GM21786 (cell line): ENCODE measurements at regions not wholly inside any gene's neighbourhood (a gene's known extent, or its start where the extent isn't known, plus 50 kb on each side); places are given as distances from the start of the nearest gene placed in this dataset.
A peak's percentile ranks its signal among the peaks of the same experiment; 100 is the strongest.

ENCODE experiments used
- ATAC-seq: cut with Tn5 transposase; IDR thresholded peaks from one replicate; pipeline ENCODE4 v1.9.1; 2021; ENCODE audit not compliant: unreplicated experiment

DNA sequence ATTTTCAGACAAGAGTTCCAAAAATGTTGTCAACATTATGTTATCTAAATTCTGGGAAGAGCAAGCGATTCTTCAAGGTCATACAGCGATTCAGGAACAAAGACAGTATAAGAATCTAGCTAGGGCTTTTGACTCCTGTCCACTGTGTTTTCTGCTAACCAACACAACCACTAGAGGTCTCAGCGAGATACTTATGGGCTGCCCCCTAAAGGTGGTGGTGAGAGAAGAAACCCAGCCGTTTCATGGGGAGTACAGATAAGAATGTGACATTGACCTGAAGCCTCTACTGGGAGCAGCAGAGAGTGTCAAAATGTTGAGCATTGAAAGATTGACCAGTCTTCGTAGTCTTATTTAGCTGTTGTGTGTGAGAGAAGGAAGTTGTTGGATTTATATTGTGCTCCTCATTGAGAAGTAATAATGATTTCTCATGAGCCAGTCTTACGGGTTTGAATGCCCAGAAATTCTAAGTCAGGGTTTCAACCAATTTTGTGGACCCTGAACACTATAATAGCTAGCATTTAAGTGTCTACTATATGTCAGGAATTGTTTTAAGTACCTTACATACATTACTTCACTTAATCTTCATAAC, 168.3 kb downstream of the SPRY1 start:
- peak; percentile 100 for ATAC-seq

DNA sequence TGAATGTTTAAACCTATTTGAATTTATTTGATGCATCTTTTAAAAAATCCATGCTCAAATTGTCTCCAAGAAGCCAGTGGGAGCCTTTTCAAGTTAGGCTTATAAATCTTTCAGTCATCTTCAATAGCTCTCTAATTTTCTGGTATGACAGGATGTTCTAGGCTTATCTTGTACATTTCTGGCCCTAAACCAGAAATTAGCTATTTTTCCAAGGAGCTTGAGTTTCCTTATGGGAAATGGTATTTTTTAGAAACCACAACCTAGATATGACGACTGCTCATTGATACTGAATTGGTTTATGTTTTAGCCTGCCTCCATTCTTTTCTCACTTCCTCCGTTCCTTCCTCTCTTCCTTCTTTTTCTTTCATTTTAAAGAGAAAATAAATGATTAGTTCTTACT, 172.3 kb downstream of the SPRY1 start:
- no peak for ATAC-seq

DNA sequence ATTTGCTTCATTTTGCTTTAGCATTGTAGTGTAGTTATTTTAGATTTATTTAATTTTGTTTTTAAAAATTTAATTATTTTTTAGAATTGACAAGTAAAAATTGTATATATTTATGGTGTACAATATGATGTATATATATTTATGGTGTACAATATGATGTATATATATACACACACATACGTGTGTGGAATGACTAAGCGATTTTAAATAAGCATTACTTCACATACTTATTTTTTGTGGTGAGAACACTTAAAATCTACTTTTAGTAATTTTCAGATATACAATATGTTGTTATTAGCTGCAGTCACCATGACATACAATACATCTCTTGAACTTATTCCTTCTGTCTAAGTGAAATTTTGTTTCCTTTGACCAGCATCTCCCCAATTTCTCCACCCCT, 172.9 kb downstream of the SPRY1 start:
- no peak for ATAC-seq

DNA sequence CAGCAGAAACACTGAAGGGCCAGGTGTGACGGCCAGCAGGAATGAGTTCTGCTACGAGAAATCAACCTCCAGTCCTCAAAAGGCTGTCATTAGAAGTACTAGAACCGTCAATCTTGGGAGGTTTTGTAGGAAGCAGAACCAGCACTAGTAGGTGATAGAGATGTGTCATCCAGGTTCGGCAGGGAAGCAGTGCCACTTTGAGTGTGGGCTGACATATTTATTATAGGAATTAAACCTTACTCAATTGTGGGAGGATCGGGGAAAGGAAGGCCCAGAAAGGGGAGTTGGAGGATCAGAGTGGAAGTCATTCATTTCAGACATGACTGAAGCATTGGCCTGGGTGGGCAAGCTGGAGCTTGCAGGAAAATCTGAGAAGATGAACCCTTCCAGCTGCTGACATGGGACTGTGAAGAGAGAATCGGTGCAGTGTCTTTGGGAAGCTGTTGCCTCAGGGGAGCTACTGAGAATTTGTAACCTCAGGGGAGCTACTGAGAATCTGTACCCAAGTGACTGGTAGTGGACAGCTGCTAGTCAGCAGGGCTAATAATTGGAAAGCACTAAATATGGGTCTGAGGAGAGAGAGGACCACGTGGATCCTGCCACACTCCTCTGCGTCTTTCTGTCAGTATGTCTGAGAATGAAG, 177.4 kb downstream of the SPRY1 start:
- ATAC-seq = no peak

DNA sequence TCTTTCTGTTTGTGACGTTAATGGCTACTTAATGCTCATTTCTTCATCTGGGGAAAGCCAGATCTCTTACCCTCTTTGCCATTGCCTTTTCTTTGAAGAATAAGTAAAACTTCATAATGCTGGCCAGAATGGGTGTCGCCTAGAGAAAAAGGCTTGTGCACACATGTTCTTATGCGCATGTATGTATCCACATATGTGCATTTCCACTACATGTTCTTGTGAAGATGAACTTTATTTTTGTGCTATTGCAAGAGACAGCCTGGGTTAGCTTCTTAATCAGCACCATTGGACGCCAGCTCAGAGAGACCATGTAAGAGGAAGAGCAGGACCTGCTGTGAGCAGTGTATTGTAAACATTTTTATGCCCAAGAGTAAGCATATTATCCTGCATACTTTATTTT, 178.7 kb downstream of the SPRY1 start:
- no peak for ATAC-seq

DNA sequence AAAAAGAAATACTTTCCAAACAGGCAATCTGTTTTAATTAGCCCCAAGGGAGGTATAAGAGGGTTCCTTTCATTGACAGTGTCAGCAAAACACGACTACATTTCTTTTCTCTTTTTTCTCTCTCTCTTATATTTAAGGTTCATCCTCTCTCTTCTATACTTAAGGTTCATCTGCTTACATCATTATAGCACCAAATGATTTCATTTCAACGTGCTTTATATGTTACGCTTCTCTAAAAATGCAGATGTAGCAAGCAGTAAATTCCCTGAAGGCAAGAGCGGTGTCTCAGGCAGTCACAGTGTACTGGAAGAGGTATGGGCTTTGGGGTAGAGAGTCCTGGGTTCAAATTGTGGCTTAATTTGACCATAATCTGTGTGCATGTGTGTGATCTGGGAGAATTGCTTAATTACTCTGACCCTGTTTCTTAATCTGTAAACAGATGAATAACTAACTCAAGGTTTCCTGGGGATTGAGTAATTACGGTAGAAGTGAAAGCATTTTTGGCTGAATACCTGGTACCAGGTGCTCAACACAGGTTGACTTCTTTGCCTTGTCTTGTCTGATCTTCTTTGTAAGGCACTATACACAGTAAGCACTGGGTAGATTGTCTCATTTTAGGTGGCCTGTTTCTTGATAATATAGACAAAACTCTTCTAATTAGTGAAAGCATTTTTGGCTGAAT, 180.8 kb downstream of the SPRY1 start:
- ATAC-seq = no peak

DNA sequence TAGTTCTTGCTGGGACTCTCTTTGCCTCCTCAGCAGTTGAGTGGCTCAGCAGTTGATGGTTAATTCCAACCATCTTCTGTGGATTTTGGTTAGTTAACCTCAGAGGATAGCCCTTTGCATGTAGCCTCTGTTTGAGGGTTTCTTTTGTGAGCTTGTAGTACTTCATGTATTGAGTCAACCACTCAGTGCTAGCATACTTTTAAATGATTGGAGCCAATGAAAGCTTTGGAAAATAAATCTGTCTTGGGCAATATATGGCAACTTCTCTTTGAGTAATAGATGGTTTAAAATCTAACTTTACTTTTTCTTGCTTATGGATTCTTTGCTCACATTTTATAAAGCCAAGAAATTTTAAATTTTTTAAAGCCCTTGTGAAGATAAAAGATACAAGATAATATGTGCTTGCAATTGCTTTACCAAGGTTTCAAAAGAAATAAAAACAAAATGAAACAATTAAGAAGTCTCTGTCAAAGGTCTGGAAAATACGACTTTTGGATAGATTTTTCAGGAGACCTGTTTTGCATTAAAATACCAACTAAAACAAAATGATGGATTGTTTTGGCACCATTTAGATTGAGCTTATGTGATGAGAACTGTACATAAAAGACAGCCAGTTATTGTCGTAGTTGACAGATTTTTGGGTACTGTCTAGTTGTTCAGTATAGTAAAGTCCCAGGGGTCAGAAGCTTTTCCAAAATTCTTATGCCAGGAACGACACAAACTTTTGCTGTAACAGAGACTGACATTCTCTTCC, 181.9 kb downstream of the SPRY1 start:
- ATAC-seq = no peak

DNA sequence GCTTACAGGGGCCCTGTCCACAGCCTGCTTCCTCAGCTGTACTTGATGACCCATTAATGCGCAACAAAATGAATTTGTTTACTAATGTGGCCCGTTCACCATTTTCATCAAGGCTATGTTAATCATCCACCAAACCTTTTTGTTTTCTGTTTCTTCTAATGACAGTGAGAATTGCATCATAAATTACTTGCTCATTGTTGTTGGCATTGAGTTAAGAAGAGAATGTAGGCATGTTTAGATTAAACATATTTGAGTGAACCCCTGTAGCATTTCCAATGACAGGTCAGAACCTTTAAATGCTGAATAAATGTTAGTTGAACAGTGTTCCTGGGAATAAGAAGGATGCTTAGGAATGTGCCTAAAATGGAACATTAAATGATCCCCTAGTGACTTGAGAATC, 183.4 kb downstream of the SPRY1 start:
- ATAC-seq = no peak

DNA sequence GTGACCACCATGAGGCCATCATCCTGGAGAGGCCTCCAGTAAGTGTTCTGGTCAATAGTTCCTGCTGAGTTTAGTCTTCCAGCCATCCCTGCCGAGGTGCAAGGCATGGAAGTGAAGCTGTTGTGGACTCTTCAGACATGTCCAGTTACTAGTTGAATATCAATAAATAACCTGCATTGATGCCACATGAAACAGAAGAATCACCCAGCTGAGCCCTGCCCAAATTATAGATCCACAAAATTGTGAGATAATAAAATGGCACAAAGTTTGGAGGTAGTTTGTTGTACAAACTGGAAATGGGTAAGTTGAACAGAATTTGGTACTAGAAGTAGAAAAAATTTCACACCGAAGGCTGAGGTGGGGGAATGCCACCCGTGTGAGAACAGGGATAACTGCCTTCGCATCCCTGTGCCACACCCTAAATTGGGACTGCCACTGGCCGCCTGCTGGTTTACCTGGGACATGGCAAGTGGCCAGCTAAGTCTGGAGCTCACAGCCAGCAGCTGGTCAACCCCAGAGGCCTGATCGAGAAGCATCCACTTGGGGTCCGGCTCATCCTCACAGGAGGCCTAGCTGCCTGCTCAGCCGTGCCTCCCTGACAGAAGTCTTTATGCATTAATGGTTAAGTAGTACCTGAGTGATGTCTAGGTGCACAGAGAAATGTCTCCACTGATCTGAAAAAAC, 184.5 kb downstream of the SPRY1 start:
- ATAC-seq = no peak

DNA sequence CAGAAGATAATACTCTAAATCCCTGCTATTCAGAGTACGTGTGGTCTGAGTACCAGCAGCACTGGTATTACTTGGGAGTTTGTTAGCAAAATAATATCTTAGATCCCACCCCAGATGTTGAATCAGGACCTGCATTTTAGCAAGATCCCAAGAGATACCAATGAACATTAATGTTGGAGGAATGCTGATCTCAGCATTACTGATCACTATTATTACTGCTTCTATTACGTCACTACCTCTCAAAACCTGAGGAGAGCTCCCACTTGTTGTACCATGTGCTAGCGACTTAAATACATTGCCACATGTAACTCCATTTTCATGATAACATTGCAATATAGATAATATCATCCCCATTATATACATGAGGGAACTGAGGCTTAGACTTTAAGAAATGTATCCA, 185.2 kb downstream of the SPRY1 start:
- ATAC-seq = no peak

DNA sequence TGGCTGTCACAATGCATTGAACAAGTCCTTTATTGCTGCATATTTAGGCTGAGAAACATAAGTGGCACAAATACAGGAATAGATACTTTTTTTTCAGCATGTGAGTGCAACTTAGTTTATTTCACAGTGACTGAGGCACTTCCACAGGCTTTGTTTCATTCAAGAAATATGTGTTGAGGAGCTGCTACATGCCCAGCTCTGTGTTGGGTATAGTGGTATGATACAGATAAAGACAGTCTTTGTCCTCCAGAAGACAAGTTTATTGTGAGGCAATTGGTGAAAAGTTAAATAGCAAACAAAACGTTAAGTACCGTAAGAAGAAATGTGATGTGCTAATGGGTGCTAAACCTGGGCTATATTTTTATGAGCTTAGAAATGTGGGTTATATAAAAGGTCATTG, 186.4 kb downstream of the SPRY1 start:
- ATAC-seq = no peak

DNA sequence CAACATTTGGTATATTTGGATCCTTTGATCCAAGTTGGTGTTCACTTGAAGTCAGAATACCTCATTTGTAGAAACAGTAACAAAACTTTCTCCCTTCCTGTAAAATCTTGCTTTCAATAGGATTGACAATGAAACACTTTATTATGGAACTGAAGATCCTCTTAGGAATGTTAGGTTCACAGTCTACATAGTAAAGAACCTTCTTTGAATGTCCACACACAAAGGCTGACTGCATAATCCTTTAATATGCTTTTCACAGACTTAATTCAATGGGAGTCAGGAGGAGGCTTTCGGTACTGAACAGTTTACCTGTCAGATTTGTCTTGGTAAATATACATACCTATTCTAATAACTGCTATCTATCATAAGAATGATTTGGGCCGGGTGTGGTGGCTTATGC, 188.5 kb downstream of the SPRY1 start:
- no peak for ATAC-seq

DNA sequence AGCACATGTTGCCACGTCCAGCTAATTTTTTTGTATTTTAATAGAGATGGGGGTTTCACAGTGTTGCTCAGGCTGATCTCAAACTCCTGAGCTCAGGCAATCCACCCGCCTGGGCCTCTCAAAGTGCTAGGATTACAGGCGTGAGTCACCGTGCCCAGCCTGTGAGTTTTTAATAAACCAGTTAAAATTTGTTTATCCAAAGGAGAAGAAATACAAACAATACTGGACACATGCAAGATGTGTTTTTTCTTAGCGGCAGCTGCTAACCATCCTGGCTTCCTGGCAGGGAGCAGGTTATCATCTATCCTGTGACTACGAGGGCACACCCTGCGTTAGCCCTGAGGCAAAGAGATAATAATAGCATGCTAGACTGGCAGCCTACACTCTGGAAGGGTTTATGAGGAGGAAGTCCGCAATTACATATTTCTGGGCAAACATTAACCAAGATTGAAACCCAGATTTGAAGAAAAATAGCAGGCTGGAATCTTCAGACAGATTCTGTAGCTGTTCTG, 191.4 kb downstream of the SPRY1 start:
- peak; percentile 21 for ATAC-seq

DNA sequence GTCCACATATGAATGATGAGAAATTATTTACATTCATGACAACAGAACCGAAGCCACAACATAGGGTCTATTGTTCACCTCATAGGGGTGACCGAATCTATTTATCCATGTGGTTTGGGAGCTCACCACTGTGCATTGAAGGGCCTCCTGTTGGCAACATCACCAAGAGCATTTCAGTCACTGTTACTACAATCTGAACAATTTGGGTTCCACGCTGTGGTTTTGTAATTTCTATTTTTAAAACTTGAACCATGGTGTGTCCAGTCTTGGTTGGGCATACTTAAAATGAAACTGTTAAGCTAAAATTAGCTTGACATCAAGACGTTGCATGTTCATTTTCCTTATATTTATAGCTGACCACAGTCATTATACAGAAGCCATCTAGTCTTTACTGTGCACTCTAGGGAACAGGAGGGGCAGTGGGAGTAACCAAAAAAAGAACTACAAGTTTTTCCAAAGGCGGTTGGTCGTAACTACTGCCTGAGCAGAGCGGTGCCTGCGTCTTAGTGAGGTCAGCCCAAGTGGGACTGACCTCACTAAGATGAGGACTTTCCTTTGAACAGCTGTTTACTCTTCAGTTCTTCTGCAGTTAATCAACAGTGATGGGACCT, 192.1 kb downstream of the SPRY1 start:
- peak; percentile 79 for ATAC-seq

DNA sequence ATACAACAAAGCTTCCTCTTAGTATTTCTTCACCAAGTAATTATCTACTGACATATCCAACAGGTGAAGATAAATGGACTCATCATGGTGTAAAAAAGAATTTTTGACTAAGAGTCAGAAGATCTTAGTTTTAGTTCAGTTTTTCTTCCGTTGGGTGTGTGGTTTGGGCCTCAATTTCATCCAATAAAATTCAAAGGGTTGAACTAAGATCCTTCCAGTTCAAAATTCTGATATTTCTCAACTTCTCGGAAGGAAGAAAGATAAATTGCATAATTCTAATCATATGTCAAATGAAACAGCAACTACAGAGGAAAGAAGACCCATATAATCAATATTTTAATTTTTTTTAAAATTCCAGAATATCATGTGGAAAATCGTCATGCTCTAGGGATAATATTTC, 192.7 kb downstream of the SPRY1 start:
- ATAC-seq = no peak

DNA sequence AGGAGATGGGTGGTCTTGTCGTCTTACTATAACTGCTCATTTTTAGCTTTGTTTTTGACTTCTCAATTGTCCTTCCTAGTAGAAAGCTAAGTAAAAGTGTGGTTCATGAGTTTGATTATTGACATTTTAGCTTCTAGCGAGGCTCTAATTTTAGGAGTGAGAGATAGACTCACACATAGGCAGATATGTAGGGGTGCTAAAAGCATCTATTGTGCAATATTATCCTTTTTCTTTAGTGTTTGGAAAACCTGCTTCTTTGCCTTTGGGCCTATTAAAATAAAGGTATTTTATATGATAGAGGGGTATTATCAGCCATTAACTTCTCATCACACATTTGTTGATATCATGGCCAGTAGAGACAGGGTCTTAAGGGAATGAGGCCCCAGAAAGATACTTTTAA, 195.3 kb downstream of the SPRY1 start:
- ATAC-seq = no peak

DNA sequence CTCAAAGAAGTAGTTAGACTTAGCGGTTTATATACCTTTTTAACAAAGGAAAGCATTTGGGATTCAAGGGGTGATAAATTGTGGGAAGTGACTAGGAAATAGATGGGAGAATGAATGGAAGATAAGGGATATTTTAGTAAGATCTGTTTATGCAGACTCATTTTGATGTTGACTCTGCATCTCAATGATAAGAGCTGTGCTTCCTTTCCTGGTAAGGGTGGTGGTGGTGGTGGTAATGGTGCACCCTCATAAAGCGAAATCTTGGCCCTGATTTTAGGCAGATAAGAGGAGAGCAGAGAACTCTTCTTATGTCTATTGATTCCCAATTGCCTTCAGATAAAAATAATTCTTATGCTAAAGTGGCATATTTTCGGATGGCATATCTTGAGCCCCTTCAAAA, 197.1 kb downstream of the SPRY1 start:
- ATAC-seq = no peak

DNA sequence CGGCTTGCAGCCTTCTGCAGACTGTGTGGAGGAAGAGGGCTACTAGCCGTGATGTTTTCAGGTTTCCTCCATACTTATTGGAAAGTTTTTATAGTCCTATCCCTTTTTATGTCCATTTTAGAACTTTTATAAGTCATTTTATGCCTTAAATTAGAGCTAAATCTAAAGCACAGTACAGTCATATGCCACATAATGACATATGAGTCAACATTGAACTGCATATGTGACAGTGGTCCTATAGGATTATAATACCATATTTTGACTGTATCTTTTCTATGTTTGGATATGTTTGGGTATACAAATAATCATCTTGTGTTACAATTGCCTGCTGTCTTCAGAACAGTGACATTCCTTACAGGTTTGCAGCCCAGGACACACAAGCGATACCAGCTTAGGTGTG, 200.2 kb downstream of the SPRY1 start:
- ATAC-seq = no peak

DNA sequence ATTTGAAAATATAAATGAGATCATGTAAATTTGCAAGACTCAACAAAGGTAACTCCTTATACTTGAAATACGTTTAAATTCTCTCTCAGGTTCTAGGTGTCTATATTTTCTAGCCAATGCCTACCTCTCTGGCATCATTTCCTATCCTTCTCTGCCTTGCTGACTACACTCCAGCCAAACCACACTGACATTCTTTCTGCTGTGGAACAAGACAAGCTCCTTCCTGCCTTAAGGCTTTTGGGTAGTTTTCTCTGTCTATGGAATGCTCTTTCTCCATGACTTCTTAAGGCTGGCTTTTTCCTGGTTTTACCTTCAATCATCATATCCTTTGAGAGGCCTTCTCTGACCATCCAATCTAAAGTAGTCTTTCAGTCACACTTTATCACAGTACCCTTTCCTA, 201.0 kb downstream of the SPRY1 start:
- ATAC-seq = no peak

DNA sequence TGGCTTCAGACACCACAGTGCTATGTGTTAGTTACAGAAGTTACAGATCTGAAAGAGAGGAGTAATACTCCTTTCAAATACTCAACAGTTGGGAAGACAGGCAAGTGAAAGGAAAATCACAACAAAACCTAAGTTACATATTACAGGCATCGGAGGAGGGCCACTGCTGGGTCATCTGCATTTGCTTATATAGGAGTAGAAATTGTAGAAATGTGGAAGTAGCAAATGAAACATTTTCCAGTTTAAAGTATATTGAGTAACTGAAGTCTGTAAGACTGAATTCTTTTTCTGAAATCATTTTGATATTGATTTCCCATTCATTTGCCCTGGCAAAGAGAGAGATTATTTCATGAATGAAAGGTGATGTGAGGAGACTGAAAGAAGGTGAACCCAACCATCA, 201.7 kb downstream of the SPRY1 start:
- no peak for ATAC-seq
